Prostate gland (tissue), 2 donors: ENCODE measurements at regions not wholly inside any gene's neighbourhood (a gene's known extent, or its start where the extent isn't known, plus 50 kb on each side); places are given as distances from the start of the nearest gene placed in this dataset.
"Not testable (repeated sequence)": the region's sequence is repeated elsewhere in the genome, so short reads cannot be mapped to it uniquely, and the experiment has no call there.

Experiments
- DNase-seq: peaks from one replicate; pipeline ENCODE4 v3.0.0-alpha.2; 2019; ENCODE audit warnings: low spot score
- H3K27ac ChIP-seq, 2 donors: fragments of 200-600 bp; sonication (generic); 2 replicates each; pipeline ENCODE4 v1.5.1; 2017 to 2019
- H3K27me3 ChIP-seq: fragments of 200-600 bp; sonication (generic); replicated peaks from 2 replicates; pipeline ENCODE4 v1.5.1; 2019; ENCODE audit not compliant: insufficient read depth
- H3K36me3 ChIP-seq, 2 donors: fragments of 200-600 bp; sonication (generic); 1 replicate in 1 of 2; 2 replicates in 1 of 2; pipeline versions ENCODE4 v1.5.1 to v1.8.1; 2017 to 2019
- H3K4me1 ChIP-seq: fragments of 200-600 bp; sonication (generic); replicated peaks from 2 replicates; pipeline ENCODE4 v1.5.1; 2019
- H3K4me3 ChIP-seq, 2 donors: fragments of 200-600 bp; sonication (generic); 2 replicates each; pipeline ENCODE4 v1.5.1; 2017 to 2019
- H3K9me3 ChIP-seq: fragments of 200-600 bp; sonication (generic); 2 replicates; pipeline ENCODE4 v1.5.1; 2017
- CTCF ChIP-seq, 4 experiments: fragments of 200-600 bp in 2 of 4; fragments of 450-650 bp in 2 of 4; sonication (generic) in 2 of 4; IDR thresholded peaks; 1 replicate in 3 of 4; 2 replicates in 1 of 4; pipeline ENCODE4 v1.5.1; 2016 to 2019; ENCODE audit warnings: antibody characterized with exemption in 4 of 4, mild to moderate bottlenecking in 2 of 4, moderate library complexity in 2 of 4
- POLR2A ChIP-seq: fragments of 450-650 bp; IDR thresholded peaks from one replicate; pipeline ENCODE4 v1.6.1; 2016; ENCODE audit warnings: antibody characterized with exemption, mild to moderate bottlenecking
- POLR2AphosphoS5 ChIP-seq: sonication (generic); formaldehyde crosslinking; IDR thresholded peaks from one replicate; pipeline ENCODE4 v1.6.1; 2017; ENCODE audit warnings: antibody characterized with exemption
- WGBS: methylation state at CpG from one replicate; pipeline ENCODE4 v1.1.5; 2018; 5-methylcytosine and 5-hydroxymethylcytosine counted together
- intact Hi-C: fragments of 100-400 bp; cut with DNase I; formaldehyde crosslinking; loops from one replicate; pipeline ENCODE4 v1.14.2; 2022

GRCh38 chr14:55780156-55780946 is 200.3 kb downstream of the KTN1 start:
- Histone ChIP-seq H3K4me1 (no peaks in the 10 kb centered on the region), H3K36me3 (no peaks in the 10 kb centered on the region), H3K4me3 (no peak overlapping the region), H3K27ac (peak overlapping the region in 1 of 2 donors; percentile 11), H3K9me3 (no peaks in the 10 kb centered on the region), H3K27me3 (no peaks in the 10 kb centered on the region)
- peak; percentile 58 for TF ChIP-seq POLR2AphosphoS5
- TF ChIP-seq POLR2A: no peak
- TF ChIP-seq CTCF (IDR thresholded peaks at IDR 0.05): no peak
- peak; percentile 68 for DNase-seq
- WGBS: 21% methylated on average over 8 of the region's 8 CpGs
- intact Hi-C loops: no loop called here

GRCh38 chr14:55781046-55781445 is 201.0 kb downstream of the KTN1 start:
- TF ChIP-seq POLR2AphosphoS5: no peak
- no peak for DNase-seq
- H3K9me3 ChIP-seq: no peaks in the 10 kb centered on the region
- intact Hi-C loops: no loop called here
- H3K27me3 ChIP-seq: no peaks in the 10 kb centered on the region
- no peaks in the 10 kb centered on the region for H3K4me1 ChIP-seq
- H3K27ac ChIP-seq: no peak overlapping the region
- no peak overlapping the region for H3K4me3 ChIP-seq
- 92% methylated on average over 5 of the region's 5 CpGs for WGBS
- no peaks in the 10 kb centered on the region for H3K36me3 ChIP-seq

GRCh38 chr14:55782166-55782565 is 202.2 kb downstream of the KTN1 start:
- H3K4me1 ChIP-seq: no peaks in the 10 kb centered on the region
- H3K36me3 ChIP-seq: no peaks in the 10 kb centered on the region
- no peak overlapping the region for H3K4me3 ChIP-seq
- DNase-seq: no peak
- H3K9me3 ChIP-seq: no peaks in the 10 kb centered on the region
- no peak overlapping the region for H3K27ac ChIP-seq
- TF ChIP-seq POLR2AphosphoS5 (no peak), CTCF (IDR thresholded peaks at IDR 0.05) (no peak), POLR2A (no peak)
- no peaks in the 10 kb centered on the region for H3K27me3 ChIP-seq
- intact Hi-C loops: no loop called here

- no peak overlapping the region for H3K4me3 ChIP-seq
- H3K4me1 ChIP-seq: no peaks in the 10 kb centered on the region
- no peaks in the 10 kb centered on the region for H3K27me3 ChIP-seq
- intact Hi-C loops: no loop called here
- no peaks in the 10 kb centered on the region for H3K36me3 ChIP-seq
- 72% methylated on average over 2 of the region's 2 CpGs for WGBS
- TF ChIP-seq POLR2AphosphoS5 (peak; percentile 40), POLR2A (no peak)
- peak; percentile 50 for DNase-seq
- no peak overlapping the region for H3K27ac ChIP-seq
- H3K9me3 ChIP-seq: no peaks in the 10 kb centered on the region
Observed at GRCh38 chr14:55789406-55789805, 209.4 kb downstream of the KTN1 start.

GRCh38 chr14:55794655-55795595 is 214.9 kb downstream of the KTN1 start:
- H3K4me3 ChIP-seq: no peak overlapping the region

GRCh38 chr14:55796513-55796912 is 216.5 kb downstream of the KTN1 start:
- H3K9me3 ChIP-seq, H3K36me3 ChIP-seq, H3K27me3 ChIP-seq, intact Hi-C loops, H3K4me1 ChIP-seq, H3K27ac ChIP-seq, DNase-seq, H3K4me3 ChIP-seq: not testable (repeated sequence)
- 93% methylated on average over 3 of the region's 3 CpGs for WGBS

More at GRCh38 chr14:55794655-55795595, 214.9 kb downstream of the KTN1 start:
- intact Hi-C loops: no loop called here
- Histone ChIP-seq H3K36me3 (no peaks in the 10 kb centered on the region), H3K27me3 (no peaks in the 10 kb centered on the region), H3K4me1 (no peaks in the 10 kb centered on the region), H3K9me3 (no peaks in the 10 kb centered on the region), H3K27ac (no peak overlapping the region)
- TF ChIP-seq CTCF (IDR thresholded peaks at IDR 0.05) (no peak), POLR2A (no peak), POLR2AphosphoS5 (no peak)
- no peak for DNase-seq
- 76% methylated on average over 6 of the region's 6 CpGs for WGBS
